ACHN (cell line): ENCODE measurements at regions not wholly inside any gene's neighbourhood (a gene's known extent, or its start where the extent isn't known, plus 50 kb on each side); places are given as distances from the start of the nearest gene placed in this dataset.

Experiments
- DNase-seq: peaks from one replicate; pipeline ENCODE4 v3.0.0-alpha.2; 2015
- in situ Hi-C: cut with HindIII; loops from 2 replicates; pipeline ENCODE4 v1.10.0; 2017; ENCODE audit warnings: low sequenced_read_pairs, low pct_ligation_motif_present, low pct_unique_long_range_greater_than_20kb

DNA sequence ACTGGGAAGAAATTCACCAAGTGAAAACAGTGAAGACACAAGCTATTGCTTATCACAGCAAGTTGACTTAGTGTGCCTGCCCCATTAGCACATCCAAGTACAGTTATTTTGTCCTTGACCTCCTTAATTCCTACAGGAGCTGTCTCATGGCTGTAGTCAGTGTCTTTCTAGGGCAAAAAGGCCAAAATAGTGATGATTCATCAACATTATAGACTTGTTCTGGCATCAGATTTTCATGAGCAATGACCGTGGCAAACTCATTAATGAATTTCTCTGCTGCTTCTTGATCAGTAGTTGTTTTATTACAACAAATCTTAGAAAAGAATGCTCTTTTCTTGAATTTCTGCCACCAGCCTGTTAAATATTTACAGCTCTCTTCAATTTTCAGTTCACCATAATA is 1169.3 kb upstream of the DDX18 start:
- DNase-seq: no peak
- in situ Hi-C loops: no loop called here

GRCh38 chr2:116668691-116669090 is 1145.8 kb upstream of the DDX18 start:
- in situ Hi-C loops: no loop called here
- no peak for DNase-seq

DNA sequence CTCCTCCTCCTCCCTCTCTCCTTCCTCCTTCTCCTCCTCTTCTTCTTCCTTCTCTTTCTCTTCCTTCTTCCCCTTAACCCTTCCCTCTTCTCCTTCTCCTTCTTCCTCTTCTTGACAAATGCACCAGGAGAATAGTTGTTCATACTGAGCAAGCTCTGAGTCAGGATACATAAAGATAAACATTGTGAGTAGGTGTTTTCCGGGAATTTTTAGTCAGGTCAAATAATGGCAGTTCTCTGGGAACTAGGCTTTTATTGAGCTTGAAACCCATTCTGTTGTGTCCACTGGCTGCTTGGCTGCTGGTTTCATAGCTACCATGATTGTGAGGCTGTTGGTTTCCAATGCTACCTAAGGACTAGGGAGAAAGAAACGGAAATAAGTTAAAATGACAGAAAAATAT is 1144.7 kb upstream of the DDX18 start:
- in situ Hi-C loops: no loop called here
- no peak for DNase-seq

DNA sequence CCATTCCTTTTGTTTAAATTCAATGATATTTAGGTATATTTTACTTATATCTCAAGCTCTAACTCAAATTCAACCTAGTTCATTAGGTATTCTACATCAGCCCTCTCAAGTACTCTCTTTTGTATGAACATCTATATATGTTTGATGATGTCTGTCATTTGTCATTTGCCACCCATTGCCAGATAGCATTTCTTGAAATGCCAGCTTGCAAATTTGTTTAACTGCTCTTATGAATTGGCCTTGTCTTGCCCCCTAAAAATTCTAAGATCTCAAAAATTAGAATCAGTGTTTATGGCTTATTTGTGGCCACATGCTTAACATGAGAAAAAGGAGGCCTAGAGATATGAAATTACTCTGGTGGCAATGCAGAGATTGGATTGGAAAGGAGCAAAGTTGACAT is 1140.3 kb upstream of the DDX18 start:
- in situ Hi-C loops: no loop called here

DNA sequence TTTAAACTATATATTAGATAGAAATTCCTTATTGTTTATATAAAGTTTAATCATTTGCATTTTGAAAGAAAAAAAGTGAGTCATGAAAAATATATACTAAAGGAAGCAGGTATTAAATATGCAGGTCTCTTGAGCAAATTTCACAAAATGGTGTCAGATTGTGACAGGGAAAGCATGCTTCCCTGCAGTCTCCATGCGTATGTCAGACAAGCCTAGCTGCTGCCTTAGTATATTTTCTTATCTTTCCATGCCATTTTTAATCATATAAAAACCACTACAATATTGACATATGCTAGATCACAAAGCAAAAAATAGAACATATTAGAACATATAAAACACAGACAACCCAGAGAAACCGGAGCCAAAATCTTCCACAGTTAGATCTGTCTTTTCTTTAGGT is 1137.7 kb upstream of the DDX18 start:
- DNase-seq: no peak
- in situ Hi-C loops: no loop called here

More for the DNA sequence above, 1140.3 kb upstream of the DDX18 start:
- no peak for DNase-seq

- no peak for DNase-seq
- in situ Hi-C loops: no loop called here
Observed at GRCh38 chr2:116680256-116680936, 1134.1 kb upstream of the DDX18 start.

GRCh38 chr2:116687371-116687770 is 1127.1 kb upstream of the DDX18 start:
- DNase-seq: no peak
- in situ Hi-C loops: no loop called here

GRCh38 chr2:116692988-116693387 is 1121.5 kb upstream of the DDX18 start:
- DNase-seq: no peak
- in situ Hi-C loops: no loop called here

- in situ Hi-C loops: no loop called here
- DNase-seq: no peak
Observed at GRCh38 chr2:116696223-116696622, 1118.3 kb upstream of the DDX18 start.

DNA sequence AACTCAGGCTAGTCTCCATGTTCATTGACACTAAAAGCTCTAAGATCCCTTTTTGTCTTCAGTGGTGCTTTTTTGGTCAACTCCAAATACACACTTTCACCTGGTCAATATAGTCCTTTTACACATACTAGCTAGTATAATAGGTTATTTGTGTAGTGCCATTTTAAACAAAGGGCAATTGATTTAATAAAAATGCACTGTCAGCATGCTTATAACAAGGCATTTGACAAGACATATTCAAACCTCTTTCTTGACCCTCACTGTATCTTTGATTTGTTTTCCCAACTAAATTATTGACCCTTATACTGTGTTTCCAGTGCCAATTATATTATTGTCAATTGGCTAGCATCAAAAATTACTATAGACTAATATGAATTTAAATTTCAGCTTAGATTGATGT is 1117.6 kb upstream of the DDX18 start:
- in situ Hi-C loops: no loop called here
- no peak for DNase-seq

DNA sequence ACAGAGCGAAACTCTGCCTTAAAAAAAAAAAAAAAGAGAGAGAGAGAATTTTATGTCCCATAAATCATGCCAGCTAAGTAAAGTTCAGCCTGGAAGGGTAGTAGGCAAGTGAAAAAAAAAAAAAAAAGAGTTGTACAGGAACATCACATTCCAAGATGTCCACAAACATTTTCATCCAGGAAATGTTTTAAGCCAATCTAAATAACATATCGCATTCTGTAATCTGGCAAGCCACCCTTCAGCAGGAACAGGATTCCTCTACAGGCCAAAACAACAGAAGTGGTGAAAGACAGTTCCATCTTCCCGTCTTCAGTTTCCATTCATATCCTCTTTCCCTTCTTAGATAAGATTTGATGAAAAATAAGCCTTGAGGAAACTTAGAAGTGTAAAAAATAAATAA is 1108.1 kb upstream of the DDX18 start:
- no peak for DNase-seq
- in situ Hi-C loops: no loop called here

DNA sequence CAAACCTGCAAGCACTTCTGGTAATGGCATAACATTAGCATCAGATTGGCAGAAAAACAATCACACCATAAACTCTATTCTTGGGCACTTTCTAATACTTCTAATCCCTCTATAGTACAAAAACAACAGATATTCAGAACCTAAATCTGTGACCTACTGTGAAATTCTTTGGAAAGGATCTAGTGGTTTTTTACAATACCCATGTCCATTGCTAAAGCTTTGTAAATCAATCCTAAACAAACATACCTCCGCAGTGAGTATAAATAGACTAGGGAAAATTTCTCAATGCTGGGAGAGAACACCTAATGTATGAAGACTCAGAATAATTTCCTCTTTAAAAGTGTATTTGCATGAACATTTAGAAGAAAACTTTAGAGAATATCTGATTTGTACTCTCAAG is 1098.5 kb upstream of the DDX18 start:
- DNase-seq: no peak
- in situ Hi-C loops: no loop called here

DNA sequence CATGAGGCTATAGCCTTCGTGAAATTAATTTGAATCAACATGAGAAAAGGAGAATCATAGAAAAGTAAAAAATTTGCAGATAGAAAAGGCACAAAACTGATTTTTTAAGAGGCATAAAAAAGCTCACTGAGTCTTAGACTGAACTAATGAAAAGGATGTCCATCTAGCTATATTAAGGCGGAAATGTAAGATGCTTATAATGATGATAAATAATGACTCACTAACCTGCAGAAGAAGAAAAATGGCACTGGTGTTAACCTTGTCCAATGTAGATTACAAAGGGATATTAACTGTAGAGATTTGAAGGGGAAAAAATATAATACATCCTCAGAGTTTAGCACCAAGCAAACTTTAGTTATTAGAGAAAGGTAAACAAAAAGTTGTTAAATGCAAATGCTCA is 1098.0 kb upstream of the DDX18 start:
- in situ Hi-C loops: no loop called here
- no peak for DNase-seq

DNA sequence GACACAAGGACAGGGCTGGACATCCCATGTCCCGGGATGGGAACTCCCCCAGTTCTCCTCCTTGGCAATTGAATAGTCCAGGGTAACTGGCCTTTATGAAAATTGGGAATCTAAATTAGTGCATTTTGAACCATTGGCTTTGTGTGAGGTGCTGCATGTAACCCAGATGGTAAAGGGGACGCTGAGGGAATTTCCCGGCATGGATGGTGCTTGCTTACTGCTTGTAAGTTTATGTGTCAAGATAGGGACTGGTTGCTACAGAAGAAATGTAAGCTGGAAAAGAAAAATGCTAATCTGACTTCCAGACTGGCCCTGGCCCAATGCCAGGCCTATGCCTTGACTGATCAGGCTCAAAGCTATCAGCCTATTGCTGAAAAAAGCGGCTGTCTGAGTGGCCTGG is 1096.7 kb upstream of the DDX18 start:
- in situ Hi-C loops: no loop called here
- DNase-seq: no peak

GRCh38 chr2:116718451-116718850 is 1096.0 kb upstream of the DDX18 start:
- DNase-seq: no peak
- in situ Hi-C loops: no loop called here

DNA sequence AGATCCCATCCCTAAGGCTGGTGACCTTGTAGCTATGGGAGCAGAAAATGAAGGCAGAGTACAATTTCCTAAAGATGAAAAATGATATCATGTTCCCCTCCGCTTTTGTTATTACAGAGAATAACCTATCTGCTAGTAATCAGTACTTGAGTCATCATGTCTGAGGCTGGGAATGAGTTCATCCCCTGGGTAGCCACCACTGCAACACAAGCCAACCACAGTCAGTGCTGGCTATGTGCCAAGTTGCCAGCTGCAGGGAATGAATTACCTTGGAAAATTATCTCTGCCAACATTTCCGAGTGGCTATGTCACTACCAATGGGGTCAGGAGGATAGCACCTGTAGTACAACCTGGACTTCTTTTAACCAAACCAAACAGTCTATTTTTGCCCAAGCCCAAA is 1094.7 kb upstream of the DDX18 start:
- DNase-seq: no peak
- in situ Hi-C loops: no loop called here

DNA sequence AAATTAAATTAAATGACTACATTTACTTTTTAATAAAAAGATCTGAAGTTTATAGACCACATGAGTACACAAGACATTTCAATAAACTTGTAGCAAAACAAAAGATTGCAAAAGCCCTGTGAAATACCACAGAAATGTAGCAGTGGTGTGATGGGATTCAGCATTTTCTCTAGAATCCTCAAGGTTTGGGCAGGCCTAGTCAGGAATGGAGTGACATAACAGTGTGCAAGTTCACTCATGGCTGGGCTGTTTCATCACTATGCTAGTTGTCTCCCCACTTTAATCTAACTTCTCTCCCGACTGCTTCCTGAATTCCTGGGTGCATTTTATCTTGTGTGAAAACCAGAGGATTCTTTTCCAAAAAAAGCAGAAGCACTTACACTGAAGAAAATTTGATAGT is 1089.9 kb upstream of the DDX18 start:
- in situ Hi-C loops: no loop called here
- no peak for DNase-seq

GRCh38 chr2:116732322-116732721 is 1082.2 kb upstream of the DDX18 start:
- in situ Hi-C loops: no loop called here
- DNase-seq: no peak

- no peak for DNase-seq
- in situ Hi-C loops: no loop called here
Observed at GRCh38 chr2:116733699-116734098, 1080.8 kb upstream of the DDX18 start.

DNA sequence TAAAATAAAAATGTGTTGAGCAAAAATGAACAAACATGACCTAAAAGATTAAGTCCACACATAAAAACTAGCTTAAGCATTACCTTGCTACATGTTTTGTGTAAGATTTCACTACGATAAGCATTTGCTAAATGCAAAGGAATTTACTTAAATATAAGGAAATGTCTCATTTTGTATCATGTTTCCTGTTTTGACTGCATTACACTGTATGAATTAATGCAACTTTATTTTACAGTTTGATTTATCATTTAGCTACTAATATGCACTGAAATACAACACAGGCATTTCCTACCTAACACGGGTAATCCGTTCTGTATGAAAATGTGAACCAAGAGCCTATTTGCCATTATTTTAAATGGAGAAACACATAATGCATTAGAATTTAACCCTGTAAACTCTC is 1076.5 kb upstream of the DDX18 start:
- in situ Hi-C loops: no loop called here
- DNase-seq: no peak

GRCh38 chr2:116747103-116747502 is 1067.4 kb upstream of the DDX18 start:
- DNase-seq: no peak
- in situ Hi-C loops: no loop called here
